SK-N-SH (cell line): ENCODE measurements at regions not wholly inside any gene's neighbourhood (a gene's known extent, or its start where the extent isn't known, plus 50 kb on each side); places are given as distances from the start of the nearest gene placed in this dataset.
A peak's percentile ranks its signal among the peaks of the same experiment; 100 is the strongest.

ENCODE experiments used
- CTCF ChIA-PET: fragments of 300-600, 350-600 bp; formaldehyde crosslinking; extraction: SDS; loops from one replicate; lab custom pipeline; 2021; lab: Yijun Ruan, JAX
- POLR2A ChIA-PET: fragments of 350-600 bp; sonication (Branson Sonifier 250); formaldehyde crosslinking; extraction: SDS; loops from one replicate; lab custom pipeline; 2020; ENCODE audit warnings: antibody characterized with exemption, inconsistent platforms; lab: Yijun Ruan, JAX
- DNase-seq: peaks from one replicate; pipeline ENCODE4 v3.0.0; 2012
- H2AFZ ChIP-seq: fragments of 200-600 bp; sonication (generic); 2 replicates; pipeline ENCODE4 v1.8.1; 2016; ENCODE audit warnings: antibody characterized with exemption, mild to moderate bottlenecking, low read depth
- H3F3A ChIP-seq: fragments of 200-600 bp; sonication (generic); replicated peaks from 2 replicates; pipeline ENCODE3; 2016; ENCODE audit warnings: antibody characterized with exemption, mild to moderate bottlenecking; ENCODE audit not compliant: insufficient read depth
- H3K27ac ChIP-seq, 2 experiments: fragments of 200-500 bp in 1 of 2; fragments of 200-600 bp in 1 of 2; sonication (Bioruptor generic) in 1 of 2; sonication (generic), shearing (Covaris generic) in 1 of 2; 2 replicates each; pipeline versions ENCODE4 v1.5.1 to v1.6.1; 2014 to 2016; ENCODE audit warnings: low read depth in 2 of 2, inconsistent platforms in 1 of 2, low read length in 1 of 2, mild to moderate bottlenecking in 1 of 2, mixed read lengths in 1 of 2
- H3K27me3 ChIP-seq: fragments of 200-600 bp; sonication (generic), shearing (Covaris generic); 2 replicates; pipeline ENCODE4 v1.6.1; 2016; ENCODE audit warnings: mixed run types; ENCODE audit not compliant: insufficient read depth
- H3K36me3 ChIP-seq, 2 experiments: fragments of 200-500 bp in 1 of 2; fragments of 200-600 bp in 1 of 2; sonication (Bioruptor generic) in 1 of 2; sonication (generic) in 1 of 2; replicated peaks in 1 of 2; 2 replicates each; pipeline versions ENCODE3 to v1.5.1; 2014 to 2016; ENCODE audit warnings: low read length in 1 of 2, mild to moderate bottlenecking in 1 of 2; ENCODE audit not compliant: insufficient read depth in 2 of 2, control insufficient read depth in 1 of 2
- H3K4me1 ChIP-seq, 2 experiments: fragments of 200-500 bp in 1 of 2; fragments of 200-600 bp in 1 of 2; sonication (Bioruptor generic) in 1 of 2; sonication (generic), shearing (Covaris generic) in 1 of 2; 2 replicates each; pipeline versions ENCODE4 v1.5.1 to v1.6.1; 2014 to 2016; ENCODE audit warnings: low read depth in 1 of 2, low read length in 1 of 2, mixed run types in 1 of 2; ENCODE audit not compliant: insufficient read depth in 2 of 2, control insufficient read depth in 1 of 2
- H3K4me2 ChIP-seq: fragments of 200-600 bp; sonication (generic), shearing (Covaris generic); 2 replicates; pipeline ENCODE4 v1.6.1; 2017; ENCODE audit warnings: mixed run types
- H3K4me3 ChIP-seq, 2 experiments: fragments of 200-500 bp in 1 of 2; fragments of 200-600 bp in 1 of 2; sonication (Bioruptor generic) in 1 of 2; sonication (generic), shearing (Covaris generic) in 1 of 2; 2 replicates each; pipeline versions ENCODE4 v1.5.1 to v1.8.1; 2014 to 2016; ENCODE audit warnings: low read depth in 2 of 2, inconsistent platforms in 1 of 2, low read length in 1 of 2, mild to moderate bottlenecking in 1 of 2, mixed read lengths in 1 of 2, moderate library complexity in 1 of 2
- H3K79me2 ChIP-seq: fragments of 200-600 bp; sonication (generic); 2 replicates; pipeline ENCODE4 v1.8.1; 2017; ENCODE audit warnings: mild to moderate bottlenecking; ENCODE audit not compliant: insufficient read depth
- H3K9ac ChIP-seq: fragments of 200-600 bp; sonication (generic); 2 replicates; pipeline ENCODE4 v1.6.1; 2017; ENCODE audit warnings: mixed run types
- H3K9me2 ChIP-seq: fragments of 200-600 bp; sonication (generic); 2 replicates; pipeline ENCODE4 v1.6.1; 2017; ENCODE audit warnings: mixed run types
- H3K9me3 ChIP-seq: fragments of 200-600 bp; sonication (generic); 2 replicates; pipeline ENCODE4 v1.6.1; 2017; ENCODE audit warnings: mixed run types, mild to moderate bottlenecking, moderate library complexity
- H4K20me1 ChIP-seq: fragments of 200-600 bp; sonication (generic); 2 replicates; pipeline ENCODE4 v1.6.1; 2017; ENCODE audit warnings: mild to moderate bottlenecking, mixed run types; ENCODE audit not compliant: insufficient read depth
- ELF1 ChIP-seq: IDR thresholded peaks from 2 replicates; pipeline ENCODE4 v1.4.0; 2012
- EP300 ChIP-seq, 2 experiments: IDR thresholded peaks; 2 replicates each; pipeline versions ENCODE4 v1.4.0 to v1.6.1; 2012; ENCODE audit warnings: borderline replicate concordance in 1 of 2, low read depth in 1 of 2, low read length in 1 of 2
- FOXJ3 ChIP-seq: sonication (generic); formaldehyde crosslinking; IDR thresholded peaks from 2 replicates; pipeline ENCODE4 v1.5.1; 2020; ENCODE audit warnings: mild to moderate bottlenecking, missing genetic modification reagents
- JUND ChIP-seq: IDR thresholded peaks from 2 replicates; pipeline ENCODE4 v1.4.0; 2012
- POLR2AphosphoS5 ChIP-seq: IDR thresholded peaks from 2 replicates; pipeline ENCODE4 v1.6.1; 2012; ENCODE audit warnings: low read depth, low read length
- RAD21 ChIP-seq: IDR thresholded peaks from 2 replicates; pipeline ENCODE4 v1.6.1; 2012; ENCODE audit warnings: mild to moderate bottlenecking, low read length
- RFX5 ChIP-seq: IDR thresholded peaks from 2 replicates; pipeline ENCODE4 v1.6.1; 2012; ENCODE audit warnings: mild to moderate bottlenecking, improper control_type of control experiment, low read length
- SIN3A ChIP-seq: IDR thresholded peaks from 2 replicates; pipeline ENCODE4 v1.6.1; 2012; ENCODE audit warnings: low read depth, mild to moderate bottlenecking, low read length, moderate library complexity, borderline replicate concordance
- TAF1 ChIP-seq: IDR thresholded peaks from 2 replicates; pipeline ENCODE4 v1.6.1; 2012; ENCODE audit warnings: low read depth, mild to moderate bottlenecking, low read length, moderate library complexity, borderline replicate concordance
- TCF12 ChIP-seq: IDR thresholded peaks from 2 replicates; pipeline ENCODE4 v1.4.0; 2012
- WGBS: methylation state at CpG from one replicate; pipeline ENCODE4 v1.1.6; 2017; ENCODE audit warnings: low lambda C conversion rate; 5-methylcytosine and 5-hydroxymethylcytosine counted together
- TF ChIP-seq, protein P1 (sequence below): IDR thresholded peaks from 2 replicates; pipeline ENCODE4 v1.6.1; 2012; ENCODE audit warnings: mild to moderate bottlenecking, low read depth, low read length, moderate library complexity
- TF ChIP-seq, protein P2 (sequence below): IDR thresholded peaks from 2 replicates; pipeline ENCODE4; 2012

DNA sequence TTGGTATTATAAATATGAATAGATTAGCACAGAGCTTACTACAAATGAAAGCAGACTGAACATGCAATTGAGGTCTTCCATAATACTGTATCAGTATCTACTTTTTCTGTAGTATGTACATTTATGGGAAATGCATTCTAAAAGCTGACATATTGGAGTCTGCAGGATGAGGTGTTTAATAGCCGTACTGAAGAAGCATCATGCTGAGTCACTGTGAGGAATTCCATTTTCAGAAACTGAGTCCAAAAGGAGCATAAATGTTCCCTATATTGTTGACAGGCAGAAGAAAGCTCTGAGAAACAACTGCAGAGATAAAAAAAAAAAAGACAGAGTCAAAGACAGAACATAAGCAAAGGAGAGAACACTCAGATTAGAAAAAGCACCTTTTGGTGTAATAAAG is 366.7 kb upstream of the SPHKAP start (continued):
- TF ChIP-seq EP300 (IDR thresholded peaks at IDR 0.05; ENCODE audit: borderline replicate concordance in 1 of 2, low read depth in 1 of 2, low read length in 1 of 2) (no peak; a peak in 1 of 4 replicates), FOXJ3 (CRISPR knock-in tag) (no peak), POLR2AphosphoS5 (no peak), TAF1 (no peak), ELF1 (no peak), TCF12 (peak; percentile 44; the same call in 1 of the 2 replicates), SIN3A (no peak)
- TF ChIP-seq, protein P1, sequence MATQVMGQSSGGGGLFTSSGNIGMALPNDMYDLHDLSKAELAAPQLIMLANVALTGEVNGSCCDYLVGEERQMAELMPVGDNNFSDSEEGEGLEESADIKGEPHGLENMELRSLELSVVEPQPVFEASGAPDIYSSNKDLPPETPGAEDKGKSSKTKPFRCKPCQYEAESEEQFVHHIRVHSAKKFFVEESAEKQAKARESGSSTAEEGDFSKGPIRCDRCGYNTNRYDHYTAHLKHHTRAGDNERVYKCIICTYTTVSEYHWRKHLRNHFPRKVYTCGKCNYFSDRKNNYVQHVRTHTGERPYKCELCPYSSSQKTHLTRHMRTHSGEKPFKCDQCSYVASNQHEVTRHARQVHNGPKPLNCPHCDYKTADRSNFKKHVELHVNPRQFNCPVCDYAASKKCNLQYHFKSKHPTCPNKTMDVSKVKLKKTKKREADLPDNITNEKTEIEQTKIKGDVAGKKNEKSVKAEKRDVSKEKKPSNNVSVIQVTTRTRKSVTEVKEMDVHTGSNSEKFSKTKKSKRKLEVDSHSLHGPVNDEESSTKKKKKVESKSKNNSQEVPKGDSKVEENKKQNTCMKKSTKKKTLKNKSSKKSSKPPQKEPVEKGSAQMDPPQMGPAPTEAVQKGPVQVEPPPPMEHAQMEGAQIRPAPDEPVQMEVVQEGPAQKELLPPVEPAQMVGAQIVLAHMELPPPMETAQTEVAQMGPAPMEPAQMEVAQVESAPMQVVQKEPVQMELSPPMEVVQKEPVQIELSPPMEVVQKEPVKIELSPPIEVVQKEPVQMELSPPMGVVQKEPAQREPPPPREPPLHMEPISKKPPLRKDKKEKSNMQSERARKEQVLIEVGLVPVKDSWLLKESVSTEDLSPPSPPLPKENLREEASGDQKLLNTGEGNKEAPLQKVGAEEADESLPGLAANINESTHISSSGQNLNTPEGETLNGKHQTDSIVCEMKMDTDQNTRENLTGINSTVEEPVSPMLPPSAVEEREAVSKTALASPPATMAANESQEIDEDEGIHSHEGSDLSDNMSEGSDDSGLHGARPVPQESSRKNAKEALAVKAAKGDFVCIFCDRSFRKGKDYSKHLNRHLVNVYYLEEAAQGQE, result no peak
- TF ChIP-seq, protein P2, sequence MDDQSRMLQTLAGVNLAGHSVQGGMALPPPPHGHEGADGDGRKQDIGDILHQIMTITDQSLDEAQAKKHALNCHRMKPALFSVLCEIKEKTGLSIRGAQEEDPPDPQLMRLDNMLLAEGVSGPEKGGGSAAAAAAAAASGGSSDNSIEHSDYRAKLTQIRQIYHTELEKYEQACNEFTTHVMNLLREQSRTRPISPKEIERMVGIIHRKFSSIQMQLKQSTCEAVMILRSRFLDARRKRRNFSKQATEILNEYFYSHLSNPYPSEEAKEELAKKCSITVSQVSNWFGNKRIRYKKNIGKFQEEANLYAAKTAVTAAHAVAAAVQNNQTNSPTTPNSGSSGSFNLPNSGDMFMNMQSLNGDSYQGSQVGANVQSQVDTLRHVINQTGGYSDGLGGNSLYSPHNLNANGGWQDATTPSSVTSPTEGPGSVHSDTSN, result peak; percentile 21; the same call in 1 of the 2 replicates
- TF ChIP-seq, all 33 proteins: peak for 5

DNA sequence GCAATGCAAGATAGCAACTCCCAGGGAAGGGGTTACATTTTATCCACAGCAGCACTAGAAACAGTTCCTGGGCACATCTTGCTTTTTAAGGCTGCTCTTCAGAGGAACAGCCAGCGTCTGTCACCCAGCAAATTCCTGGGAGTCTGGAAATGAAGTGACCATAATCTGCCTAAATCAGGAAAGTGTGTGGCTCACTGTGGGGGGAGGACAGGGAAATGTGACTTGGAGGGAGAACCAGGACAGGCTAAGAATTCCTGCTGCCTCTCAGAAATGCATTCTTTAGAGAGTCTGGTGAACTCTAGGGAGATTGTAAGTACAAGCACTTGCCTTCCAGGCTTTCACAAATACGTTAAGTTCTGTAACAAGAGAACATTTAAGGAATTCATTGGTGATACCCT is 364.3 kb upstream of the SPHKAP start:
- peak overlapping the region; percentile 57; the same call in 1 of the 2 replicates for H2AFZ ChIP-seq
- H3K36me3 ChIP-seq, result no peaks in the 10 kb centered on the region
- H3F3A ChIP-seq, result peaks cover 17% of the 10 kb centered on the region
- POLR2A ChIA-PET, result no interaction called here
- H3K27ac ChIP-seq, result peak overlapping the region; percentile 24 to 73; a peak in 3 of 4 replicates
- peak overlapping the region; percentile 21; the same call in 1 of the 2 replicates for H3K4me2 ChIP-seq
- CTCF ChIA-PET, result no interaction called here
- TF ChIP-seq RFX5 (no peak), RAD21 (no peak), JUND (0 out of 2 replicates have a peak, but pooled peaks have one; percentile 5), TCF12 (0 out of 2 replicates have a peak, but pooled peaks have one; percentile 20), EP300 (IDR thresholded peaks at IDR 0.05; ENCODE audit: borderline replicate concordance in 1 of 2, low read depth in 1 of 2, low read length in 1 of 2) (0 out of 4 replicates have a peak, but pooled peaks of 1 of the 2 experiments have one; percentile 15)
- TF ChIP-seq, all 33 proteins: peak for 3
- WGBS, result 8% methylated on average over 2 of the region's 2 CpGs
- Histone ChIP-seq H3K27me3 (no peaks in the 10 kb centered on the region), H3K9me2 (no peaks in the 10 kb centered on the region), H3K9ac (peak overlapping the region; percentile 21; the same call in 1 of the 2 replicates), H4K20me1 (no peaks in the 10 kb centered on the region), H3K4me3 (no peak overlapping the region), H3K79me2 (no peaks in the 10 kb centered on the region), H3K9me3 (no peaks in the 10 kb centered on the region), H3K4me1 (peaks cover 0 to 10% of the 10 kb centered on the region in 2 experiments; a peak in 2 of 4 replicates)
- no peak for DNase-seq
